GM12874 (cell line): ENCODE measurements at regions not wholly inside any gene's neighbourhood (a gene's known extent, or its start where the extent isn't known, plus 50 kb on each side); places are given as distances from the start of the nearest gene placed in this dataset.

Source experiments
- TF ChIP-seq, protein P1 (sequence below): IDR thresholded peaks from 2 replicates; pipeline ENCODE4 v1.5.1; 2011; ENCODE audit warnings: low read depth, mild to moderate bottlenecking, control low read depth, low read length, moderate library complexity; ENCODE audit not compliant: insufficient read depth

DNA sequence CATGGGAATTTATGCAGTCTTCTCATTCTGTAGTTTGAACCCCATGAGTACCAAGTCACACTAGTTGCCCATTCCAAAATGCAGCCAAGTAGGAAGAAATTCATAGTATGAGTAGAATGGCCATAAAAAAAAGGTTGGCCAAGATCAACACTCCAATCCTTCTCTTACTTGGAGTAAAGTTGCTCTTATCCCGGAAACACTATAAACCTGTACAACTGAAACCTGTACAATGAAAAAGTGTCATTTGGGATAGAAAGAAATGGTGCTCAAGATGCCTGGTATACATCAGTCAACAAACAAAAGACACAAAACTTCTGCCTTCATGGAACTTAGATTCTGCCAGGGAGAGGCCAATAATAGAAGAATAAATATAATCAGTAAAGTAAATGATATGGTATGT is 325.0 kb downstream of the NFIB start:
- TF ChIP-seq, protein P1, sequence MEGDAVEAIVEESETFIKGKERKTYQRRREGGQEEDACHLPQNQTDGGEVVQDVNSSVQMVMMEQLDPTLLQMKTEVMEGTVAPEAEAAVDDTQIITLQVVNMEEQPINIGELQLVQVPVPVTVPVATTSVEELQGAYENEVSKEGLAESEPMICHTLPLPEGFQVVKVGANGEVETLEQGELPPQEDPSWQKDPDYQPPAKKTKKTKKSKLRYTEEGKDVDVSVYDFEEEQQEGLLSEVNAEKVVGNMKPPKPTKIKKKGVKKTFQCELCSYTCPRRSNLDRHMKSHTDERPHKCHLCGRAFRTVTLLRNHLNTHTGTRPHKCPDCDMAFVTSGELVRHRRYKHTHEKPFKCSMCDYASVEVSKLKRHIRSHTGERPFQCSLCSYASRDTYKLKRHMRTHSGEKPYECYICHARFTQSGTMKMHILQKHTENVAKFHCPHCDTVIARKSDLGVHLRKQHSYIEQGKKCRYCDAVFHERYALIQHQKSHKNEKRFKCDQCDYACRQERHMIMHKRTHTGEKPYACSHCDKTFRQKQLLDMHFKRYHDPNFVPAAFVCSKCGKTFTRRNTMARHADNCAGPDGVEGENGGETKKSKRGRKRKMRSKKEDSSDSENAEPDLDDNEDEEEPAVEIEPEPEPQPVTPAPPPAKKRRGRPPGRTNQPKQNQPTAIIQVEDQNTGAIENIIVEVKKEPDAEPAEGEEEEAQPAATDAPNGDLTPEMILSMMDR = no peak

GRCh38 chr9:13983607-13984006 is 330.3 kb downstream of the NFIB start:
- TF ChIP-seq, protein P1 = no peak

DNA sequence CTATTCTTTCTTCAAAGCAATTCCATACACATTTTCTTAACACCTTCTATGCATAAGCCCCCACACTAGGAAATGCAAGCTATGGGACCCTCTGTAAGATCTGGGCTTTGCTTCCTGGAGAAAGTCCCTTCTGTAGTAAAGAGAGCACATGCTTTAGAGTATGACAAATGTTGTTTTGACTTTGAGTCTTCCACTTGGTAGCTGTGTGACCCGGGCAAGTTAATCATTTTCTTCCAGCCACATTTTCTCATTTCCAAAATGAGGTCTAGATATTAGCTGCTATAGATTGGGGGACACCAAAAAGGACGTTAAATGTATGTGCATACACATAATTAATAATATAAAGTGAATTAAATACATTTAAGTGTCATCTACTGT is 334.0 kb downstream of the NFIB start:
- TF ChIP-seq, protein P1 = no peak

- TF ChIP-seq, protein P1 = no peak
Observed at GRCh38 chr9:13975611-13976290, 338.2 kb downstream of the NFIB start.

GRCh38 chr9:13974891-13975290 is 339.1 kb downstream of the NFIB start:
- TF ChIP-seq, protein P1 = no peak

- TF ChIP-seq, protein P1 = no peak
Observed at GRCh38 chr9:13971966-13972655, 341.8 kb downstream of the NFIB start.

DNA sequence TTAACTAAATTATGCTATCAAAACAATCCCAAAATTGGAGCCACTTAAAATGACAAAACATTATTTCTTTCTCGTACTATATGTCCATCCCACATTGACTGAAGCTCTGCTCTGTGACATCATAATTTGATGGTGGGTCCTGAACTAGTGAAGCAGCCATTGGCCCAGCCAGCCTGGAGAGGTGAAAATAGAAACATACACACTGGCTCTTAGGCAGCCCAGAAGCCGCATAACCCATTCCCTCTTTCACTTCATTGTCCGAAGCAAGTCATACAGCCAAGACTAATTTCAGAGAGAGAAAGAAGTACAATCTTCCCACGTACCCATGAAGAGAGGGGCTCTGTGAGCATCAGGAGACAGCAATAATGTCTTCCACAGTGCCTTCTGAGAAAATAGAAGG is 342.5 kb downstream of the NFIB start:
- TF ChIP-seq, protein P1 = no peak
